Kasumi-1 (cell line): ENCODE measurements at regions not wholly inside any gene's neighbourhood (a gene's known extent, or its start where the extent isn't known, plus 50 kb on each side); places are given as distances from the start of the nearest gene placed in this dataset.
"Not testable (repeated sequence)": the region's sequence is repeated elsewhere in the genome, so short reads cannot be mapped to it uniquely, and the experiment has no call there.

ENCODE experiments used
- DNase-seq, 2 experiments: peaks; one replicate each; lab custom pipeline; 2025; lab: John Stamatoyannopoulos, UW

- no peak for DNase-seq
These were observed 91.0 kb upstream of the FAM20C start for GRCh38 chr7:101146-102046.

GRCh38 chr7:102047-102711 lies 90.2 kb upstream of the FAM20C start:
- no peak for DNase-seq

- DNase-seq = no peak
These were observed 89.7 kb upstream of the FAM20C start for GRCh38 chr7:102721-103120.

GRCh38 chr7:103981-104380 lies 88.4 kb upstream of the FAM20C start:
- not testable (repeated sequence) for DNase-seq

GRCh38 chr7:105002-105401 lies 87.4 kb upstream of the FAM20C start:
- DNase-seq = no peak

- DNase-seq = no peak
These were observed 86.0 kb upstream of the FAM20C start for GRCh38 chr7:106356-106755.

GRCh38 chr7:107233-107632 lies 85.1 kb upstream of the FAM20C start:
- no peak for DNase-seq

- no peak for DNase-seq
These were observed 84.5 kb upstream of the FAM20C start for GRCh38 chr7:107907-108306.

GRCh38 chr7:109094-109493 lies 83.3 kb upstream of the FAM20C start:
- no peak for DNase-seq

GRCh38 chr7:109898-110556 lies 82.3 kb upstream of the FAM20C start:
- DNase-seq = no peak

GRCh38 chr7:110557-111232 lies 81.7 kb upstream of the FAM20C start:
- no peak for DNase-seq

- no peak for DNase-seq
These were observed 80.8 kb upstream of the FAM20C start for GRCh38 chr7:111591-111990.

- DNase-seq = peak in 1 of 2 experiments; percentile 25
These were observed 79.5 kb upstream of the FAM20C start for GRCh38 chr7:112881-113280.

- peak; percentile 36 to 72 for DNase-seq
These were observed 77.0 kb upstream of the FAM20C start for GRCh38 chr7:115274-115911.

- no peak for DNase-seq
These were observed 76.0 kb upstream of the FAM20C start for GRCh38 chr7:116188-116981.

GRCh38 chr7:117836-118614 lies 74.3 kb upstream of the FAM20C start:
- DNase-seq = no peak

- peak; percentile 21 to 30 for DNase-seq
These were observed 73.6 kb upstream of the FAM20C start for GRCh38 chr7:118615-119391.

- DNase-seq = peak in 1 of 2 experiments; percentile 13
These were observed 72.8 kb upstream of the FAM20C start for GRCh38 chr7:119392-120163.
